GM19324 (cell line): ENCODE measurements at regions not wholly inside any gene's neighbourhood (a gene's known extent, or its start where the extent isn't known, plus 50 kb on each side); places are given as distances from the start of the nearest gene placed in this dataset.

ENCODE experiments used
- ATAC-seq: cut with Tn5 transposase; IDR thresholded peaks from one replicate; pipeline ENCODE4 v1.9.1; 2021; ENCODE audit warnings: mild to moderate bottlenecking, moderate library complexity; ENCODE audit not compliant: unreplicated experiment, low FRiP score

DNA sequence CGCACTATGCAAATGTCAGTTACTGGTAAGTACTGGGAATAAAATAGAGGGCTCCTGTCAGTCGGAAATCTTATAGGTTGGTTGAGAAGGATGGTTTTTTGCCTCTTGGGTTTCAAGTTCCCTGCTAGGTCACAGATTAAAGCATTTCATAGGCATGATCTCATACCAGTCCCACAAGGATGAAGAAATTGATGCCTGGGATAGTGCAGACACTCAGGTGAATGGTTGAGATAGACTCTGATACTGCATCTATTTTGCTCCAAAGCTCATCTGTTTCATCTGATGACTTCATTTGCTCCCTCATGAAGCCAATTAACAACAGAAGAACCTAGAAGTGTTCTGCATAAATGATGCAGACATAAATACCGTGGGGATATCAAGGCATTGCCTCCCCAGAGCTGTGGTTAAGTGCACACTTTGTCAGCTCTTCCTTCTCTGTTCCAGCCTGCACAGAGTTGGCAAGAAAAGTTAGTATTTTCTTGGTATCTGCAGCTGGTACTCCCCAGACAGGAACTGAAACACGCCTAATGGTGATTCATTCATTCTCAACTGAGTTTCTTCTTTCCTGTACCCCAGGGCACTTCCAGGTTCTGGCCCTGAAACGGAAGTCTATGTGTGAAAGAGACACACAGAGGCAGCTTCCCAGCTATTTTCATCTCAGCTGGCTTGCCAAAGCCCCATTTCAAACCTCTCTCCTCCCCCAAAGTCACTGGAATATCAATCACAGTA, 418.3 kb upstream of the SALL1 start:
- peak; percentile 69 for ATAC-seq

DNA sequence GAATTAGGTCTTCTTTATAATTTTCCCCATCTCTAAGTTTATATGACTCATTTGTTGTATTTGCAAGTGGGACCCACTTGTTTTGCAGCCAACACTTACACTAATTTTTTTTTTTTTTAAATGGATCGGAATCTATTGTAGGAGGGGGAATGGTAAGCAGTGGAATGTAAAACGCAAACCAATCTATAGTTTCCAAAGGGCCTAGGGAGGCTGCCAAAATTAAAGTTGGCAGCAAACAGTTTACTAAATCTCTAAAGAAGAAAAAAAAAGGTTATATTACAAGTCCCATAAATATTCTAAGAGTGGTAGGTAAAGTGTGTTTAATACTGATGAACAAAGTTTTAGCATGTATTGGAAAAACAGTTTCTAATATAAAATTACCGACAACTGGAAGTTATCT, 416.8 kb upstream of the SALL1 start:
- ATAC-seq = no peak

DNA sequence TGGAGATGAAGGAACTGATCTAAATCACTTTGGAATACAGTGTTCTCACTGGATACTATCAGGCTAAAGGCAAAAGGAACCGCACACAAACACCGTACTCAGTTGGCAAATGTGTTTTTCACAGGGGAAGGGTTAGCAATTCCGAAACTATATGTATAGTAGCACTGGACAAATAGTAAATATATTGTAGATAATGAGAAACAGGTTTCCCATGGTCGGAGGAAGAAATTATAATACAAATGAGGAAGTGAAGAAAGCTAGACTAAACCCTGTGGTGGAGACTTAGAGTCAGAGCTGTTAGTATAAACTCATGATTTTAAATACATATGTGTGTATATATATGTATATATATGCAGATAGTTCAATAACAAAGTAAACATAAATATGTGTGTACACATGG, 414.1 kb upstream of the SALL1 start:
- peak; percentile 57 for ATAC-seq

DNA sequence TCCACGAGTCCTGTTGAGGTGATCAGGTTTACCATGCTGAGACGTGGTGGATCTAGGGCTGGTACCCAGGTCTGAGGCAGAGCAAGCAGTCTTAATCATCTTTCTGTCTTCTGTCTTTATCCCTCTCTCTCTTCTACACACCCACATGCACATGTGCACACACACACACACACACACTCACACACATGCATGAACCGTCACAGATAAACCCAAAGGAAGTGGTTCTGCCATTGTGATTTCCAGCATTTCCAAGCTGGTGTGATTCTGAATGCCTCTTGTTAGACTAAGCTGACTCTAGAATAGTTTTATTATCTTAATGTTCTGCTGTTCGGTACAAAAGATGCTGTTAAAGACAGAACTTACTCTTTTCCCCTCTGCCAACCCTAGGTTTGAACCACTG, 411.8 kb upstream of the SALL1 start:
- no peak for ATAC-seq

DNA sequence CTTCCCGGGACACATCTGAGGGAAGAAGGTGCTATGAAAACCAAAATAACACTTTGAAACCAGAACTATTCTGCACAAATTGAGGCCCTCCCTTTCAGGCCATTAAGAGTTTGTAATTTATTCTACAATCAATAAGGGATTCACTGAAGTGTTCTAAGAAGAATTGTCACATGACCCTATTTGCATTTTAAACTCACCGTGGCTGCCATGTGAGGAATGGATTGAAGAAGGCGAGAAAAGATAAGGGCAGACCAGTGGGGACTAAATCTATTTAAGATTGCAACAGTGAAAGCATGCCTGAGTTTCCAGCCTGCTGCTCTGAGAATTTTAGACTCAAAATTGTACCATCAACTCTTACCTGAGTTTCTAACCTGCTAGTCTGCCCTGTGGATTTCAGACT, 408.8 kb upstream of the SALL1 start:
- no peak for ATAC-seq

DNA sequence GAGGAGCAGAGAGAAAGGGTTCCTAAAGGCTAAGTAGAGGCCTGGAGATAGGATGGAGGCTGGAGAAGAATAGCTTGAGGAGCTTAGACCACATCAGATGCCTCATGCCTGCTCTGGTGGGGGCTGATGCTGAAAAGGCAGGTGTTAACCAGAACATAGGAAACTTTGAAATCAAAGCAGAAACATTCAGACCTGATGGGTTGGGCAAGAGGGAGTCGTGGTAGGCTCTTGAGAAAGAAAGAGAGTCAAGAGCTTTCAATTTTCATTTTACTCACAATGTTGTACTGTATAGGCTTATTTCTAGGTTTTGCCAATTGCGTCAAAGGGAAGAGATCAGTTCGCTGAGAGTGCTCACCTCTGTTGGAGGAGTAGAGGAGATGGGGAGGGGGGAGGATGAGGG, 406.6 kb upstream of the SALL1 start:
- no peak for ATAC-seq

DNA sequence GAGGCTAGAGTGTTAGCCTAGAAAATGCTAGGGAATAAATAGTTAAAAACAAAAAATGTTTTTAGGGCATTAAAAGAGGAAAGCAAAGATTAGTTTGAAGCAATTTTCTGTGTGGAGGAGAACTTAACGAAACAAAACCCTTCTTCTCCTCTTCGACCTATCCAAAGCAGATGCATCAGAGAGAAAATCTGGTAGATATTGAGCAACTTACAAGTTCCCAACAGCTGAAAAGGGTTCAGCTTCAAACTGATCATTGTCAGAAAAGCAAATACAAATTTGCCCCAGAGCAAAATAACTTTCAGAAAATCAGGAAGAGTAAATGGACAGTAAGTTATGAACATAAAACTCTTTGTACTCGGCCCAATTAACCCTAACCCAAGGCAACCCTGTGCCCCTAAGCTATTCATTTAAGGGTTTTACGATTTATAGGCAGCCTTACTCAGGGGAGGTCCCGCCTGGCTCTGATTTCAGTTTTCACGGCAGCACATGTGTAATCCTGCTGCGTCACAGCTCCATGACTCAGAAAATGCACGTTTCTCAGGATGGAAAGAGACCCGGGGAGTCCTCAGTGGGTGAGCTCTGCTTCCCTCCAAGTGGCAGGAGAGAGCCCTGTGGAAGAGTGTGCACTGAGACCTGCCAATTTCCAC, 405.7 kb upstream of the SALL1 start:
- ATAC-seq = no peak

DNA sequence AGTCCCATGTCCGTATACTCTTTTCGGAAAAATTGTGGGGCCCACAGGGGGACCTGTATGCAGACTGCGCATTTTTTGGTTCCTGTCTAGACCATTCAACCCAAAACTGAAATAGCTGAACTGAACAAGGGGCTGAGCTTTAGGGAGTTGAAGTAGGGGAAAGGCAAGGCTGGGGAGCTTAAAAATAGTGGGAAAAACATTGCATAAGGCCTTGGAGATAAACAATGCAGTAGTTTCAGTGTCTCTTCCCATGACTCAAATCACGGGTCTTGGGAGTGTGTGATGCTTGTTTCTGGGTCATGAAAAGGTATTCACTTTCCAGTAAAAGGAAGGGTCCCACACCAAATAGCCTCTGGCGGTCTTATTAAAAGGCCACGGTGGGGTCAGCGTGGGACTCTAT, 402.8 kb upstream of the SALL1 start:
- no peak for ATAC-seq

DNA sequence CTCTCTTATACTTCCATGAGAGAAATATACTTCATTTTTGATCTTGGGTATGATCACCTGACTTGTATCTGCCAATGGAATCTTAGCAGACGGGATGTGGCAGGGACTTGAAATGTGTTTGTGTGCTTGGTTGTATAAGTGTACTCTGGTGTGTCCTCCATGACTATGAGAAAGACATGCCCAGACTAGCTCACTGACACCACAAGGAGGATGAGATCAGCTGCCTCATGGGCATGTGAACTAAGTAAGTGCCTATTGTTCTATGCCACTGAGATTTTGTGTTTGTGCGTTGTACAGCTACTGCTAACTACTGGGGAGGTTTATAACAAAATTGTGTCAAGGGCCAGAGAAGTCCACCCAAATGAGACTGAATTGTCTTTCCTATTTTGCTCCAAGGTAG, 402.2 kb upstream of the SALL1 start:
- no peak for ATAC-seq

DNA sequence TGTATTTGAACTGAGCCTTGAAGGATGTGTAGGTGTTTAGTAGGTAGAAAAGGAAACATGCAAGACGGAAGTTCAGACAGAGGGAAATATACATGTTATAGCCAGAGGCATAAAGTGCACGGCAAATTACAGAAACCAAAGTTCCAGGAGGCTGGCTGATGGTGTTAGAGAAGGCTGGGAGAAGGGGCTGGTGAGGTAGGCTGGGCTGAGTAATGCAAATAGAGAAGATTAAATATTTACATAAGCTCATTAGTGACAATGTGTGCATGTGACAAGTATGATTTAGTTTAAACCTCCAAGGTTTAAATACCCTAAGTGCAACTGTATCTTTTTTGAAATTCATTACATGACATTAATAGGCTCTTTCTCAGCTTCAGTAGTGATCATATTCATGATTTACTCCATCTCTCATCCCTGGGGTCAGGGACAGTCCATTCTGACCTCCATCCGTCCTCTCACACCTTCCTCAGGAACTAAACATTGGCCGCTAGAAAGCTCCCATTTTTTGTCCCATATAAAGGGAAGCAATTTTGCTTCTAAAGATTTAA, 399.8 kb upstream of the SALL1 start:
- no peak for ATAC-seq

DNA sequence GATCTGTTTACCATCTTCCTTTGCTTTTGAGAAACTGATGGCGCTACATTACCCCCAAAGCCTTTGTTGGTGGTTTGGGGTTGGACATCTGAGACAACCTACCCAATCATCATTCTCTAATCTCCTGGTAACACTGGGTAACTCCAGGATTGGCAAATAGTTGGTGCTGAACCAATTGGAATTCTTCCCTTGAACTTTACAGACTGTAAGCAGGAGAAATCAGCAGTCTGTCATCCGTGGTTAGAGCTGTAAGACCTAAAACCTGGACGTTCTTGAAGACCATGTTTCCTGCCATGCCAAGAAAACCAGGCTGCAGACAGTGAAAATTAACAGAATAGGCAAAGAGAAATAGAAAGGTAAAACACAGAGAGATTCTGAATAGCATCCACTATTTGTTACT, 398.8 kb upstream of the SALL1 start:
- ATAC-seq = no peak

DNA sequence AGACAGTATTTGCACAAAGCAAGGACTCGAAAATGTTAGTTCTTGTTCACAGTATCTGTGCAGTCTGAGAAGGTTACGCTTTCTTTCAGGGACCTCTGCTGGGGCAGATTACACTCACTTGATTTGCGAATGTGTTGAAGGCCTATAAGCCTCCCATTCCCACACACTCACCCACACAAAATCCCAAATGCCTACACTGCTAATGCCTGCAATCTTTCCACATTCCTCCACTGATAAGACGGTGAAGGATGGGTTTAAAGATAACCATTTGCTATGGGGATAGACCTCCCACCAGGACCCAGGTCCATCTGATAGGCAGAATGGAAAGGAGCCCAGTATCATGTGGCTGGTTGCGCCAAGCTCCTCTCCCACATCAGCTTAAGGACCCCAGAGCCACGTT, 394.9 kb upstream of the SALL1 start:
- no peak for ATAC-seq

DNA sequence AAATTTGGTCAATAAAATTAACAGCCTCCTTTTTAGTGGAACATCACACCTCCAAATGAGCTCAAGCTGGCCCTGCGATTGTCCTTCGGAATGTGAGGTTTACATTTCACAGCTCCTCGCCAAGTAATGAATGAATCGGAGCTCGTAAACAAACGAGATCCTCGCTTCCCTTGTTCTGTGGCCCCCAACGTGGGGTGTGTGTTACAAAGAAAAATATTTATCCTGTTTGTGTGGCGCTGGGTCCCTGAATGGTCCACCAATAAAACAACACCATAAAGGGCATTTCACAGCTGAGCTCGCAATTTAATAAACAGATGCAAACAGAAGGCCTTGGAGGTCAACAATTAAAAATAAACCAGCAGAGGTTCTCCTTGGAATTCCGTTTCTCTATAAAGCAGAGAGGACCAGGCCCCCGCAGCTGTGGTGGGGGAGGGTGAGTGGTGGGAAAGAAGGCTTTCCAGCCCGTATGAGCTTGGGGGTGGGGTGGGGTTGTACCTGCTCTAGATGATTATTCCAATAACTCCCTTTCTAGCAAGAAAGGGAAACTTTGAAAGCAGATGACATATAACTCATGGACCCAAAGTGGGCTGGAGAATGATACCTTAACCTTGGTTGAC, 393.9 kb upstream of the SALL1 start:
- no peak for ATAC-seq

DNA sequence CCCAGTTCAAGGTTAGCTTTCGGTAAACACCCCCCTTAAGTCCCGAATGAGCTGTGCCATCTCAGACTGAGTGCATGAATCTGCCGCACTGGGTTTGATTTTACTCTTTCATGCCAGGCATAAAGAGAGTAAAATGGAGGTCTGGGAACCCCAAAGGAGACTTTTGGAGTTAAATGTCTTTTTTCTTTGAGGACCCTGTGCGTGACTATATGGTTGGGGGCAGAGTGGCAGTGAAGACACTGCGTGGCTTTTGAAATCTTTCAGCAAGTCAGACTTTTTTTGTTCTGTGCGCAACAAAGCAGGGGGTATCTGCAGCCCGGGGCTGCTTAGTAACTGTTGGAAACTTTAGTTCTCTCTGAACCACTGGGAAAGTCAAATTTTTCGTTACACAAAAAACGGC, 392.9 kb upstream of the SALL1 start:
- ATAC-seq = no peak

DNA sequence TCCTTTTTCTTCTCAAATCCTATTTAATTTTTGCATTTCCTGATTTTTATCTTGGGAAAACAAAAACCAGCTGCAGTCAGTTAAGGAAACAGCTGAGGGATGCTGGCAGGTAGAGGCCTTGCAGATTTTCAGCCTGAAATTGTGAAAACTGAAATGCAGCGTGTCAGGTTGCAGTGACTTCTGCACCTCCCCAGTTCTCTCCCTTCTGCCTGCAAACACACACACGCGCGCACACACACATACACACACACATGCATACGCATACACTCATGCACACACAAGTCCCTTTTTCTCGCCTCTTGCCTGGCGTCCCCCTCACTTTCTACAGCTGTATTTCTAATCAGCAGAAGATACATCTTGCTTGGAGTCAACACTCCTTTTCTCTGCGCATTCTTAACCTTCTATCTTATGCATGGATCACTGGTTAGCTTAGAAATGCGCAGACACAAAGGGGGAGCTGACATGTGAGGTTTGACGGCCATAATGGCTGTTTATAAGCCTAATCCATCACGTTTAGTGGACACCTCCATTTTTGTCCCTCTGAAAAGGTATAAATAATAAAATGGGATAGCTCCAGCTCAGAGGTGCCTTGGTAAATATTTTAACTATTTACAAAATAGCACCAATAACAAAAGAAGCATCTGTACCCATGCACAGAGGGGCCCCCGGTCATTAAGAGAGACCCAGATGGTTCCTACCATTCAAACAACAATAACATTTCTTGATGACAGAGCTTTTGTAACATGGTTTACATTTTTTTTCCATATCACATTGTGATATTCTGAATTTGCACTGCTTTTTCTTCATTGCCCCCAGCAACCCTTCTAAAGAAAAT, 392.1 kb upstream of the SALL1 start:
- no peak for ATAC-seq

DNA sequence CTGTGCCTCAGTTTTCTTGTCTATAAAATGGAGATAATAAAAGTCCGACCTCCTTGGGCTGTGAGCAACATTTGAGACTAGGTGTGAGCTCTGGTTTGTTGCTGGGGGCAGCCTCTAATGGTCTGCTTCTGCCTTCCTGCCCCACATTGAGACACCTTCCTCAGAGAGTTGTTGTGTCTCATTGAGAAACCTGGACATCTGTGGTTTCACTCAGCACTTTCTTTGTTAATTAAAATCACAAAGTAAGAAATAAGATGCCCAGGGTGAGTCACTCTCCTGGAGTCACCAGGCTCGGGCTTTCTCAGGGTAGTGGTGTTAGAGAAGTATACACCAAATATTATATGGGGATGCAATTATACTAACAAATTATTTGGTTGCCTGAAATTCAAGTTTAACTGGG, 389.2 kb upstream of the SALL1 start:
- no peak for ATAC-seq

DNA sequence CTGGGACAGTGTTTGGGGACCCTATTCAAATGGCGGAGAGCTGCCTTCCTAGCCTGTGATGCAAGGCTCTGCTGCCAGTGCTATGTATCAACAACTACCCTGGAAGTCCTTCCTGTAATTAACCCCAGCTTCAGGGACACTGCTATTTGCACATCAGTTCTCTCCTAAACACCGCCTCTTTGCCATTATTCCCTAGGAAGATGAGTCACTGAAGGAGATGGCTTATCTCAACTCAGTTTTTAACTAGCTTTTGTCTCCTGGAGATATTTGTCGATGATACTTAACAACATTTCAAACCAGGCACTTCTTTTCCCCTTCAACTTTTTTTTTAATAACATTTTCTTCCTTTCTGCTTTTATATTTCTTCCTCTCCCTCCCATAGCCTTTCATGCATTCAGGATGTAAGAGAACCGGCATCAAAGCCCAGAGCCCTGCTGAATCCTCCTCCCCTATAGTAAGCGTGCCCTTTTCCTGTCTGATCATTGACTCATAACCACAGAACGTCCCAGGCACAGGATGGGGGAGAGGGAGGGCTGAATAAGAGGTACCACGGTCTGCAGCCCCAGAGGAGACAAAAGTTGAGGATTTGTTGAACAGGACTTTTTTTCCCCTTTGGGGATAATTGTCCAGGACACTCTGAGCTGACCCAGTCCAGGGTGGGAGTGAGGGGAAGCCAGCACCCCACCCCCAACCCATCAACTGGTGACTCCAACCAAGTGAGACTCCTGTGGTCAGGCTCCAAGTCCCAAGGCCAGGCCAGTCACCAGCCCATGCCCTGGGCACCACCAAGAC, 387.8 kb upstream of the SALL1 start:
- no peak for ATAC-seq

DNA sequence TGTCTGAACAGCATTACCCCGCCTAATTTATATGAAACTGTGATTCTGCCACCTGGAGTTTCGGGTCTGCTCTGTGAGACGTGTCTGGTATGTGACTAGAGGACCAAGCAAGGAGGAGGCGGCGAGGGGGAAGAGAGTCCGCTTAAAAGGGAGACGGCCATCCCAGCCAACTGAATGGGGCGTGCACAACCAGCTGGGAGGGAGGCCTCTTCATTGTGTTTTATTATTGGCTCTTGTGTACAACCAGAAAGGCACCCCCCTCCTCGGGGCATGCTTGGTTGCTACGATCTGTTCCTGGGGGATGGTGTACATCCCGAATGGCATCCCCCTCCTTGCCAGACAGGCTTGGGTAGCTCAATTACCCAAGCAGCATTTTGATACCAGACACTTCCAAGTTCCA, 384.5 kb upstream of the SALL1 start:
- ATAC-seq = no peak

DNA sequence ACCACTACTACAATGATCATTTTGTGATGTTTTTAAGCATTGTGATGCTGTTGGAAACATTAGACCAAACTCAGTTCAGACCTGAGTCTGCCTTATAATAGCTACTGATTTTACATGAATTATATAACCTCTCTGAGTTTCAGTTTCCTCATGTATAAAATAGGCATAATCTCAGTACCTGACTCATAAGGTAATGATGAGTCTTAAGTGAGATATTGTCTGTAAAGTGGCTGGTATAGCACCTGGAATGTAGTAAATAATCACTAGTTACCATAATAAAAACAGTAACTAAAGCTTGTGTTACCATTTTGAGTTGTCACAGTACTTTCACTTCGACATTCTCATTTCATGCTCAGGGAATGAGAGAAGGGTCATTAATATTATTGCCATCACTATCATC, 381.5 kb upstream of the SALL1 start:
- ATAC-seq = no peak

DNA sequence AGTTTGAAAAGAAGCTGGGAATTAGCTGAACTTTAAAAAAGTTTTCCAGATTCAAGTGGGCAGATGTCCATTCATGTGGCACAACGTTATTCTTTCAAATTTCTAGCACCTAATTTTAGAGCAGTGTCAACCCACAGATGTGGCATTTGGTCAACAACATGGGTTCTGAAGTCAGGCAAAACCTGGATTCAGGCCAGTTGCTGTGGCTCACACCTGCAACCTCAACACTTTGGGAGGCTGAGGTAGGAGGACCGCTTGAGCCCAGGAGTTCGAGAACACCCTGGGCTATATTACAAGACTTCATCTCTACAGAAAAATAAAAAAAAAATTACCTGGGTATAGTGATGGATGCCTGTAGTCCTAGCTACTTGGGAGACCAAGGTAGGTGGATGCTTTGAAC, 380.2 kb upstream of the SALL1 start:
- ATAC-seq = no peak
